H1 (cell line): ENCODE measurements at regions not wholly inside any gene's neighbourhood (a gene's known extent, or its start where the extent isn't known, plus 50 kb on each side); places are given as distances from the start of the nearest gene placed in this dataset.

Source experiments
- CTCF ChIA-PET: fragments of 300-600 bp; sonication (Branson Sonifier 250); formaldehyde crosslinking; loops from one replicate; lab custom pipeline; 2021; ENCODE audit not compliant: partially characterized antibody; lab: Charles Lee
- POLR2A ChIA-PET: fragments of 300-600 bp; sonication (Branson Sonifier 250); formaldehyde crosslinking; loops from one replicate; lab custom pipeline; 2021; ENCODE audit warnings: inconsistent platforms; ENCODE audit not compliant: partially characterized antibody; lab: Charles Lee
- DNase-seq, 2 experiments: peaks; one replicate each; pipeline versions ENCODE4 v3.0.0 to v3.0.0-alpha.2; 2010 to 2022; ENCODE audit warnings: low spot score in 2 of 2, low read depth in 1 of 2, mixed read lengths in 1 of 2
- FAIRE-seq: peaks from 2 replicates; lab custom pipeline; 2011; peaks lifted over from hg19 to GRCh38; lab: Jason Lieb, UNC
- H2AFZ ChIP-seq: 2 replicates; pipeline ENCODE4 v1.8.1; 2012; ENCODE audit warnings: low read length, inconsistent platforms
- H2AK5ac ChIP-seq: 2 replicates; pipeline ENCODE4 v1.6.1; 2013; ENCODE audit warnings: low read depth, low read length
- H2BK120ac ChIP-seq: replicated peaks from 2 replicates; pipeline ENCODE3; 2013; ENCODE audit warnings: low read depth, low read length, inconsistent platforms
- H2BK12ac ChIP-seq: 2 replicates; pipeline ENCODE4 v1.6.1; 2013; ENCODE audit warnings: low read depth, low read length
- H2BK15ac ChIP-seq: 2 replicates; pipeline ENCODE4 v1.6.1; 2013; ENCODE audit warnings: low read length
- H2BK20ac ChIP-seq: 2 replicates; pipeline ENCODE4 v1.6.1; 2013; ENCODE audit warnings: low read length
- H2BK5ac ChIP-seq: 2 replicates; pipeline ENCODE4 v1.6.1; 2013; ENCODE audit warnings: low read depth, low read length
- H3K14ac ChIP-seq: 2 replicates; pipeline ENCODE4 v1.6.1; 2013; ENCODE audit warnings: inconsistent platforms; ENCODE audit not compliant: insufficient read length
- H3K18ac ChIP-seq: 2 replicates; pipeline ENCODE4 v1.6.1; 2013; ENCODE audit warnings: low read length; ENCODE audit errors: extremely low read depth
- H3K23ac ChIP-seq: 2 replicates; pipeline ENCODE4 v1.6.1; 2013; ENCODE audit warnings: inconsistent platforms; ENCODE audit not compliant: insufficient read length
- H3K23me2 ChIP-seq: 2 replicates; pipeline ENCODE4 v1.6.1; 2013; ENCODE audit warnings: low read depth, low read length
- H3K27ac ChIP-seq: 2 replicates; pipeline ENCODE4 v1.6.1; 2011; ENCODE audit warnings: low read depth, low read length, inconsistent platforms
- H3K27me3 ChIP-seq, 4 experiments: replicated peaks in 1 of 4; 1 replicate in 1 of 4; 2 replicates in 3 of 4; pipeline versions ENCODE4 v1.6.1 to v1.8.1; 2011 to 2013; ENCODE audit warnings: low read length in 3 of 4, mild to moderate bottlenecking in 3 of 4, inconsistent platforms in 2 of 4, mixed read lengths in 2 of 4, moderate library complexity in 1 of 4; ENCODE audit not compliant: control insufficient read depth in 3 of 4, insufficient read depth in 3 of 4; ENCODE audit errors: extremely low read depth in 1 of 4
- H3K36me3 ChIP-seq, 4 experiments: 2 replicates each; pipeline versions ENCODE4 v1.6.1 to v1.8.1; 2011 to 2013; ENCODE audit warnings: mild to moderate bottlenecking in 4 of 4, low read length in 3 of 4, moderate library complexity in 2 of 4, control low read depth in 1 of 4, inconsistent platforms in 1 of 4; ENCODE audit not compliant: insufficient read depth in 4 of 4, control insufficient read depth in 2 of 4
- H3K4ac ChIP-seq: replicated peaks from 2 replicates; pipeline ENCODE3; 2013; ENCODE audit warnings: low read length, low read depth, mixed read lengths, inconsistent platforms; ENCODE audit not compliant: insufficient read length
- H3K4me1 ChIP-seq, 4 experiments: replicated peaks in 1 of 4; 1 replicate in 1 of 4; 2 replicates in 3 of 4; pipeline versions ENCODE4 v1.6.1 to v1.8.1; 2011 to 2013; ENCODE audit warnings: low read length in 3 of 4, inconsistent platforms in 2 of 4, mixed read lengths in 1 of 4; ENCODE audit not compliant: insufficient read depth in 4 of 4, control insufficient read depth in 3 of 4
- H3K4me2 ChIP-seq, 2 experiments: 2 replicates each; pipeline versions ENCODE4 v1.6.1 to v1.8.1; 2011 to 2013; ENCODE audit warnings: low read depth in 2 of 2, low read length in 2 of 2, control low read depth in 1 of 2, inconsistent platforms in 1 of 2, mild to moderate bottlenecking in 1 of 2; ENCODE audit not compliant: insufficient read depth in 1 of 2
- H3K4me3 ChIP-seq, 4 experiments: fragments of 200-600, 300-600 bp in 1 of 4; sonication (generic), shearing (Covaris generic), sonication (Bioruptor Twin) in 1 of 4; 2 replicates each; pipeline versions ENCODE4 v1.5.1 to v1.8.1; 2011 to 2016; ENCODE audit warnings: low read length in 4 of 4, low read depth in 3 of 4, control low read depth in 2 of 4, inconsistent platforms in 2 of 4, mild to moderate bottlenecking in 2 of 4, mixed read lengths in 1 of 4, moderate library complexity in 1 of 4; ENCODE audit not compliant: insufficient read depth in 2 of 4; ENCODE audit errors: extremely low read depth in 1 of 4
- H3K56ac ChIP-seq: replicated peaks from 2 replicates; pipeline ENCODE3; 2013; ENCODE audit warnings: low read depth, mild to moderate bottlenecking, mixed read lengths, low read length, inconsistent platforms; ENCODE audit not compliant: insufficient read length
- H3K79me1 ChIP-seq: 2 replicates; pipeline ENCODE4 v1.6.1; 2013; ENCODE audit warnings: low read depth, low read length, control low read depth
- H3K79me2 ChIP-seq, 2 experiments: 2 replicates each; pipeline versions ENCODE4 v1.6.1 to v1.8.1; 2012 to 2013; ENCODE audit warnings: low read length in 2 of 2, mild to moderate bottlenecking in 2 of 2, inconsistent platforms in 1 of 2; ENCODE audit not compliant: insufficient read depth in 2 of 2, control insufficient read depth in 1 of 2
- H3K9ac ChIP-seq, 4 experiments: replicated peaks in 1 of 4; 1 replicate in 1 of 4; 2 replicates in 3 of 4; pipeline versions ENCODE4 v1.6.1 to v1.8.1; 2011 to 2013; ENCODE audit warnings: low read depth in 3 of 4, low read length in 3 of 4, control low read depth in 2 of 4, mild to moderate bottlenecking in 2 of 4, moderate library complexity in 2 of 4, inconsistent platforms in 1 of 4; ENCODE audit errors: extremely low read depth in 1 of 4
- H3K9me3 ChIP-seq, 2 experiments: 2 replicates each; pipeline versions ENCODE4 v1.6.1 to v1.8.1; 2012 to 2013; ENCODE audit warnings: mild to moderate bottlenecking in 2 of 2, moderate library complexity in 2 of 2, control low read depth in 1 of 2, inconsistent platforms in 1 of 2, low read depth in 1 of 2, low read length in 1 of 2, mixed read lengths in 1 of 2; ENCODE audit not compliant: insufficient read depth in 2 of 2
- H4K20me1 ChIP-seq, 2 experiments: replicated peaks in 1 of 2; 2 replicates each; pipeline versions ENCODE3 to v1.8.1; 2011 to 2013; ENCODE audit warnings: inconsistent platforms in 2 of 2, low read length in 2 of 2, mild to moderate bottlenecking in 1 of 2; ENCODE audit not compliant: insufficient read depth in 2 of 2, control insufficient read depth in 1 of 2
- H4K5ac ChIP-seq: 2 replicates; pipeline ENCODE4 v1.6.1; 2013; ENCODE audit warnings: low read length, low read depth, mixed read lengths, inconsistent platforms; ENCODE audit not compliant: insufficient read length
- H4K8ac ChIP-seq: 2 replicates; pipeline ENCODE4 v1.8.0; 2013; ENCODE audit warnings: mild to moderate bottlenecking, moderate library complexity, low read length, inconsistent platforms; ENCODE audit not compliant: insufficient read depth; ENCODE audit errors: extremely low read depth
- H4K91ac ChIP-seq: replicated peaks from 2 replicates; pipeline ENCODE3; 2013; ENCODE audit warnings: low read length, mixed read lengths, inconsistent platforms; ENCODE audit not compliant: insufficient read length
- CEBPB ChIP-seq: IDR thresholded peaks from 2 replicates; pipeline ENCODE4 v1.6.1; 2012; ENCODE audit warnings: low read depth, low read length
- E2F6 ChIP-seq: IDR thresholded peaks from 2 replicates; pipeline ENCODE4 v1.6.1; 2012; ENCODE audit warnings: inconsistent platforms
- FOSL1 ChIP-seq: IDR thresholded peaks from 2 replicates; pipeline ENCODE4 v1.6.1; 2011; ENCODE audit warnings: mild to moderate bottlenecking, low read depth, low read length, moderate library complexity; ENCODE audit not compliant: insufficient read depth
- JUN ChIP-seq: IDR thresholded peaks from 2 replicates; pipeline ENCODE4 v1.6.1; 2011; ENCODE audit warnings: low read depth, mild to moderate bottlenecking, improper control_type of control experiment, low read length
- JUND ChIP-seq: IDR thresholded peaks from 2 replicates; pipeline ENCODE4 v1.6.1; 2011; ENCODE audit warnings: mild to moderate bottlenecking, improper control_type of control experiment, low read length
- KDM4A ChIP-seq: IDR thresholded peaks from one replicate; pipeline ENCODE4 v1.7.1; 2012; ENCODE audit warnings: low read depth, mild to moderate bottlenecking, moderate library complexity, low read length, inconsistent platforms; ENCODE audit not compliant: severe bottlenecking
- MAFK ChIP-seq: IDR thresholded peaks from 2 replicates; pipeline ENCODE4 v1.6.1; 2012; ENCODE audit warnings: low read depth, mild to moderate bottlenecking, improper control_type of control experiment, low read length
- NANOG ChIP-seq: IDR thresholded peaks from 2 replicates; pipeline ENCODE4 v1.6.1; 2011; ENCODE audit warnings: low read length, low read depth, mild to moderate bottlenecking, inconsistent platforms; ENCODE audit not compliant: insufficient read depth, poor library complexity, severe bottlenecking
- POLR2AphosphoS5 ChIP-seq: IDR thresholded peaks from 2 replicates; pipeline ENCODE4 v1.6.1; 2011; ENCODE audit warnings: low read depth, low read length
- POU5F1 ChIP-seq: IDR thresholded peaks from 2 replicates; pipeline ENCODE4 v1.6.1; 2011; ENCODE audit warnings: low read depth, mild to moderate bottlenecking, low read length, moderate library complexity
- SIN3A ChIP-seq, 2 experiments: IDR thresholded peaks in 1 of 2; conservative IDR thresholded peaks in 1 of 2; 2 replicates each; pipeline ENCODE4 v1.6.1; 2011 to 2012; ENCODE audit warnings: low read length in 2 of 2, improper control_type of control experiment in 1 of 2, low read depth in 1 of 2, mild to moderate bottlenecking in 1 of 2
- SIRT6 ChIP-seq: IDR thresholded peaks from one replicate; pipeline ENCODE4 v1.7.1; 2012; ENCODE audit warnings: low read length, inconsistent platforms
- TAF1 ChIP-seq: IDR thresholded peaks from 2 replicates; pipeline ENCODE4 v1.6.1; 2011; ENCODE audit warnings: mild to moderate bottlenecking, low read depth, low read length

GRCh38 chr3:173214576-173214975, 73.5 kb upstream of the SPATA16 start (continued):
- TF ChIP-seq KDM4A: no peak
- TF ChIP-seq, all 59 proteins: peak for 0

- H3K4me2 ChIP-seq: no peak overlapping the region
- no peak overlapping the region for H3K4me3 ChIP-seq
- H3K9ac ChIP-seq: no peak overlapping the region
- H4K8ac ChIP-seq: no peak overlapping the region
- no peak overlapping the region for H2BK20ac ChIP-seq
- CTCF ChIA-PET: interaction anchor here (1.3 kb wide), 1 partner anchor 173 kb away, joined by 6 read pairs; no protein-coding TSS in a partner anchor
- H2BK12ac ChIP-seq: peak overlapping the region; percentile 12; the same call in 1 of the 2 replicates
- H2BK5ac ChIP-seq: no peak overlapping the region
- no peaks in the 10 kb centered on the region for H3K27me3 ChIP-seq
- no peak overlapping the region for H2BK15ac ChIP-seq
- no peaks in the 10 kb centered on the region for H3K23me2 ChIP-seq
- DNase-seq (no peak), FAIRE-seq (no peak)
- peaks cover 0 to 6% (median 0%) of the 10 kb centered on the region in 4 experiments; a peak in 3 of 8 replicates for H3K36me3 ChIP-seq
- POLR2A ChIA-PET: no interaction called here
- H3K27ac ChIP-seq: no peak overlapping the region
- H4K5ac ChIP-seq: no peak overlapping the region
- H3K9me3 ChIP-seq: peaks cover 26 to 44% of the 10 kb centered on the region in 2 experiments
- H3K4ac ChIP-seq: no peak overlapping the region
- H3K14ac ChIP-seq: no peak overlapping the region
- no peaks in the 10 kb centered on the region for H3K4me1 ChIP-seq
- no peak overlapping the region for H2AFZ ChIP-seq
- no peaks in the 10 kb centered on the region for H3K79me2 ChIP-seq
- no peak overlapping the region for H2AK5ac ChIP-seq
- H3K18ac ChIP-seq: no peak overlapping the region
- H3K23ac ChIP-seq: no peak overlapping the region
- no peak overlapping the region for H3K56ac ChIP-seq
- H3K79me1 ChIP-seq: no peaks in the 10 kb centered on the region
- H4K91ac ChIP-seq: no peak overlapping the region
- H2BK120ac ChIP-seq: no peak overlapping the region
- no peaks in the 10 kb centered on the region for H4K20me1 ChIP-seq
- no peak for TF ChIP-seq E2F6
- TF ChIP-seq CEBPB: no peak
- no peak for TF ChIP-seq JUND
- no peak for TF ChIP-seq POU5F1
- no peak for TF ChIP-seq NANOG
- no peak for TF ChIP-seq SIN3A (conservative IDR thresholded peaks at IDR 0.05 in 1 of 2, IDR thresholded peaks at IDR 0.05 in 1 of 2; ENCODE audit: low read depth in 1 of 2, low read length in 2 of 2)
- TF ChIP-seq POLR2AphosphoS5: no peak
- TF ChIP-seq JUN: no peak
- TF ChIP-seq SIRT6: no peak
- TF ChIP-seq FOSL1: no peak
- no peak for TF ChIP-seq MAFK
- TF ChIP-seq TAF1: no peak
Measured at GRCh38 chr3:173199568-173199967, 58.5 kb upstream of the SPATA16 start.
